ENCODE measurements at regions not wholly inside any gene's neighbourhood (a gene's known extent, or its start where the extent isn't known, plus 50 kb on each side); places are given as distances from the start of the nearest gene placed in this dataset.
"Not testable (repeated sequence)": the region's sequence is repeated elsewhere in the genome, so short reads cannot be mapped to it uniquely, and the experiment has no call there.

- DNase-seq (ENCODE audit: low read depth), result no peak
Measured at GRCh38 chr18:26650310-26651268, 102.2 kb upstream of the KCTD1 start.

- DNase-seq (ENCODE audit: low read depth), result no peak
Measured at GRCh38 chr18:26649193-26649543, 100.8 kb upstream of the KCTD1 start.

GRCh38 chr18:26648509-26649192 is 100.3 kb upstream of the KCTD1 start:
- no peak for DNase-seq (ENCODE audit: low read depth)

- DNase-seq (ENCODE audit: low read depth), result no peak
Measured at GRCh38 chr18:26646901-26647300, 98.5 kb upstream of the KCTD1 start.

- no peak for DNase-seq (ENCODE audit: low read depth)
Measured at GRCh38 chr18:26642440-26643348, 94.3 kb upstream of the KCTD1 start.

- no peak for DNase-seq (ENCODE audit: low read depth)
Measured at GRCh38 chr18:26640541-26640940, 92.2 kb upstream of the KCTD1 start.

GRCh38 chr18:26639149-26639548 is 90.8 kb upstream of the KCTD1 start:
- no peak for DNase-seq (ENCODE audit: low read depth)

- DNase-seq (ENCODE audit: low read depth), result no peak
Measured at GRCh38 chr18:26637983-26638382, 89.6 kb upstream of the KCTD1 start.

- no peak for DNase-seq (ENCODE audit: low read depth)
Measured at GRCh38 chr18:26637324-26637723, 89.0 kb upstream of the KCTD1 start.

- DNase-seq (ENCODE audit: low read depth), result no peak
Measured at GRCh38 chr18:26635466-26635865, 87.1 kb upstream of the KCTD1 start.

- no peak for DNase-seq (ENCODE audit: low read depth)
Measured at GRCh38 chr18:26634631-26635030, 86.3 kb upstream of the KCTD1 start.

GRCh38 chr18:26631135-26631534 is 82.8 kb upstream of the KCTD1 start:
- no peak for DNase-seq (ENCODE audit: low read depth)

- DNase-seq (ENCODE audit: low read depth), result no peak
Measured at GRCh38 chr18:26630596-26630995, 82.2 kb upstream of the KCTD1 start.

- no peak for DNase-seq (ENCODE audit: low read depth)
Measured at GRCh38 chr18:26628017-26628416, 79.7 kb upstream of the KCTD1 start.

GRCh38 chr18:26624443-26624842 is 76.1 kb upstream of the KCTD1 start:
- DNase-seq (ENCODE audit: low read depth), result no peak

GRCh38 chr18:26623314-26623713 is 75.0 kb upstream of the KCTD1 start:
- not testable (repeated sequence) for DNase-seq (ENCODE audit: low read depth)

GRCh38 chr18:26621161-26622026 is 73.0 kb upstream of the KCTD1 start:
- no peak for DNase-seq (ENCODE audit: low read depth)

- no peak for DNase-seq (ENCODE audit: low read depth)
Measured at GRCh38 chr18:26619350-26619749, 71.0 kb upstream of the KCTD1 start.

GRCh38 chr18:26618135-26618534 is 69.8 kb upstream of the KCTD1 start:
- DNase-seq (ENCODE audit: low read depth), result no peak

- peak; percentile 50 for DNase-seq (ENCODE audit: low read depth)
Measured at GRCh38 chr18:26617151-26617554, 68.8 kb upstream of the KCTD1 start.

GRCh38 chr18:26614374-26614773 is 66.0 kb upstream of the KCTD1 start:
- DNase-seq (ENCODE audit: low read depth), result no peak

Measured in fibroblast of the conjunctiva (primary cell).